Astrocyte of the spinal cord (primary cell): ENCODE measurements at regions not wholly inside any gene's neighbourhood (a gene's known extent, or its start where the extent isn't known, plus 50 kb on each side); places are given as distances from the start of the nearest gene placed in this dataset.

Experiments
- DNase-seq: peaks from one replicate; pipeline ENCODE4 v3.0.0; 2011; ENCODE audit warnings: low read depth, low spot score
- H3K4me3 ChIP-seq: 2 replicates; pipeline ENCODE4 v1.5.1; 2011; ENCODE audit warnings: low read depth, mild to moderate bottlenecking, low read length, moderate library complexity
- CTCF ChIP-seq: IDR thresholded peaks from 2 replicates; pipeline ENCODE4 v1.5.1; 2012; ENCODE audit warnings: low read depth, mild to moderate bottlenecking, low read length, inconsistent platforms
- in situ Hi-C: cut with HindIII; loops from 2 replicates; pipeline ENCODE4 v1.10.0; 2017; ENCODE audit warnings: low sequenced_read_pairs

- no peak for TF ChIP-seq CTCF
- no peak for DNase-seq
- in situ Hi-C loops: no loop called here
Measured at GRCh38 chr9:116078640-116079039, 75.0 kb upstream of the PAPPA start.

DNA sequence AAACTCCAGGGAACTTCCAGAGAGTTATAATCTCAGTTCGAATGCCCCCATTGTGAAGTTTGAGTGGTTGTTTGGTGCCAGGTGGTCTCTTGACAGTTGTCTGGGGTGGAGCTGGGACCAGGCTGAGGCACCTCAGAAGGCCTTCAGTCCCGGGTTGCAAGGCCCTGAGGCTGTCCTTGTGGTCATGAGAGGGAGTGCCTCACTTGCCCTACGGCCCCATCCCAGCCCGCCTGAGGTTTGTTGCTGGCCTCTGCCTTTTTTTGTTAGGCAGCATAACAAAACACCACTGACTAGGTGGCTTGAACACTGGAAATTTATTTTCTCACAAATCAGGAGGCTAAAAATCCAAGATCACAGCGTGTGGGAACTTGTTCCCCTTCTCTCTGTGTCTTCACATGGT is 73.0 kb upstream of the PAPPA start:
- H3K4me3 ChIP-seq: no peak overlapping the region
- in situ Hi-C loops: no loop called here
- TF ChIP-seq CTCF: no peak
- no peak for DNase-seq

More at GRCh38 chr9:116078640-116079039, 75.0 kb upstream of the PAPPA start:
- H3K4me3 ChIP-seq: no peak overlapping the region

DNA sequence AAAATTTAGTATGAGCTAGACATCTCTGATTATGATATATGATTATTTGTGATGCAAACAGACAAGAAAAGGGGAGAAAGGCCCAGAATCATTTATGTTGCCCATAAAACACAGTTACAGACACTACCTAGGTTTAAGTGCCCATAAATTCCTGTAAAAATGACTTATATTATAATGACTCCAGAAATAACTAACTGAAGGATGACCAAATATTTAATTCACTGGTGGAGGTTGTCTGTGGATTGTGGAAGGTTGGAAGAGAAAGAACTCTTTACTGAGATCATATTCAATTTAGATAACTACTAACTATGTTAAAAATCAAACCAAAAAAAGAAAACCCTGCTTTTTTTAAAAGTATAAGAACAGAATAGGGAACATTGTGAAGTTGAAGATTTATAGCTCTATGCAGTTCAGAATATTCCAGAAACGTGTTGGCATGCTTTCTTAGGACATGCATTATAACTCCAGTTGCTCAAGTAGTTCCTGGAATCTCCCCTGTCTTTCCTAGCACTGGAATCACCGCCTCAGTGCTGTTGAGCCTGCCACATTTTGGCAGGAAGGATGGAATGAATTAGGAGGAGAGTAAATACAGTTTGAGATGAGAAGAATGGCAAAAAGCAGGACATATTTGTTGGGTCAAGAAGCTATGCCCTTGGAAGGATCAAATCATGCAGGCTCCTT is 72.0 kb upstream of the PAPPA start:
- TF ChIP-seq CTCF: no peak
- no peak overlapping the region for H3K4me3 ChIP-seq
- DNase-seq: no peak
- in situ Hi-C loops: no loop called here

GRCh38 chr9:116083837-116084236 is 69.8 kb upstream of the PAPPA start:
- in situ Hi-C loops: no loop called here
- no peak for TF ChIP-seq CTCF
- H3K4me3 ChIP-seq: no peak overlapping the region
- no peak for DNase-seq

- no peak overlapping the region for H3K4me3 ChIP-seq
- DNase-seq: no peak
- no peak for TF ChIP-seq CTCF
- in situ Hi-C loops: no loop called here
Measured at GRCh38 chr9:116084497-116084896, 69.1 kb upstream of the PAPPA start.

DNA sequence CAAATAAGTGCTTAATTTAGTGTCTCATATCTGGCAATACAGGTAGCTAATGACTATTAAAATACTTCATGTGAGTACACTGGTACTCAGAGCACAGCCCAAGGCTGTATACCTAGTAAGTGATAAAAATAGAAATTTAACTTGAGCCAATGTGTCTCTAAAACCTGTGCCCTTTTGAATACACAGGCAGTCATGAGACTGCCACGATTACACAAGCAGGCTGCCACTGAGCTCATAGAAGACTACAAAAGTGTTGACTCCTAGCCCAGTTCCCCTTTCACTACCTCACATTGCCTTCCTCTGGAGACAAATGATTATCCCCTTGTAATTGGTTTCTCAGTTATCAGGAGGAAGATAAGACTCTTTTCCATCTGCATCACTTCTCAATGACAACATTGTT is 66.3 kb upstream of the PAPPA start:
- no peak overlapping the region for H3K4me3 ChIP-seq
- in situ Hi-C loops: no loop called here
- TF ChIP-seq CTCF: no peak
- DNase-seq: peak; percentile 66

DNA sequence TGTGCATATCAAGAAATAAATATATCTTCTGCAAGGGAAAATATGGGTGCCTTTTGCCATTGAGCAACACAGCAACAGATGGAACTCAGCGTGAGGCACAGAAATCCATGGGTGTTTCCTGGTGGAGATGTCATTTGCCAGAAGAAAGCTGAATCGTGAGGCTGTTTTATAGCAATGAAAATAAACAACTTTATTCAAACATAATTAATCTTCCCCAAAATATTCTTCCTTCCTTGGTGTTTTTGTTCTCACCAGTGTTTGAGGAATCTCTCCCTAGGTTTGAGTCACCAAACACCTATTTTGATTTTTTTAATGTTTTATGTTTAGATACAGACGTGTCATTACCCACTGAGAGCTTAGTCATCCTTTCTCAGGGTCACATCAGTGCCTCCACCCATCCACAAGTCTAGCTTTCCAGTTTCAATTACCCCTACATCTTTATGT is 65.8 kb upstream of the PAPPA start:
- in situ Hi-C loops: no loop called here
- no peak for TF ChIP-seq CTCF
- peak; percentile 81 for DNase-seq
- H3K4me3 ChIP-seq: no peak overlapping the region
